H9 (cell line): ENCODE measurements at regions not wholly inside any gene's neighbourhood (a gene's known extent, or its start where the extent isn't known, plus 50 kb on each side); places are given as distances from the start of the nearest gene placed in this dataset.
"Not testable (repeated sequence)": the region's sequence is repeated elsewhere in the genome, so short reads cannot be mapped to it uniquely, and the experiment has no call there.

Experiments used
- DNase-seq: peaks from one replicate; pipeline ENCODE4 v3.0.0-alpha.2; 2017
- H2AFZ ChIP-seq: one replicate; pipeline ENCODE4 v1.6.1; 2013; ENCODE audit warnings: mild to moderate bottlenecking, low read length, control low read depth, moderate library complexity
- H2AK5ac ChIP-seq: 2 replicates; pipeline ENCODE4 v1.6.1; 2013; ENCODE audit warnings: low read length, control low read depth, mixed read lengths; ENCODE audit not compliant: insufficient read length
- H2BK120ac ChIP-seq: one replicate; pipeline ENCODE4 v1.6.1; 2013; ENCODE audit warnings: low read depth, mild to moderate bottlenecking, low read length, control low read depth, inconsistent platforms; ENCODE audit not compliant: poor library complexity, severe bottlenecking
- H2BK12ac ChIP-seq: 2 replicates; pipeline ENCODE4 v1.6.1; 2013; ENCODE audit warnings: low read length, control low read depth, mixed read lengths, low read depth; ENCODE audit not compliant: insufficient read length
- H2BK15ac ChIP-seq: 2 replicates; pipeline ENCODE4 v1.6.1; 2013; ENCODE audit warnings: low read depth, low read length, control low read depth
- H2BK20ac ChIP-seq: one replicate; pipeline ENCODE4 v1.6.1; 2013; ENCODE audit warnings: low read depth, mild to moderate bottlenecking, low read length, control low read depth, inconsistent platforms; ENCODE audit not compliant: poor library complexity, severe bottlenecking
- H2BK5ac ChIP-seq: 2 replicates; pipeline ENCODE4 v1.6.1; 2013; ENCODE audit warnings: low read length, control low read depth, mixed read lengths; ENCODE audit not compliant: insufficient read length
- H3K14ac ChIP-seq: 2 replicates; pipeline ENCODE4 v1.6.1; 2013; ENCODE audit warnings: low read length, control low read depth; ENCODE audit not compliant: insufficient read depth
- H3K18ac ChIP-seq: 2 replicates; pipeline ENCODE4 v1.6.1; 2013; ENCODE audit warnings: low read depth, mild to moderate bottlenecking, mixed read lengths, low read length, control low read depth; ENCODE audit not compliant: insufficient read length
- H3K23ac ChIP-seq: 2 replicates; pipeline ENCODE4 v1.6.1; 2013; ENCODE audit warnings: low read length, control low read depth, mixed read lengths, low read depth; ENCODE audit not compliant: insufficient read length
- H3K23me2 ChIP-seq: 2 replicates; pipeline ENCODE4 v1.6.1; 2013; ENCODE audit warnings: low read depth, mild to moderate bottlenecking, mixed read lengths, low read length, control low read depth; ENCODE audit not compliant: insufficient read length, poor library complexity, severe bottlenecking
- H3K27ac ChIP-seq: 2 replicates; pipeline ENCODE4 v1.5.1; 2013; ENCODE audit warnings: low read length, control low read depth, mixed read lengths, low read depth; ENCODE audit not compliant: insufficient read length
- H3K27me3 ChIP-seq: 2 replicates; pipeline ENCODE4 v1.6.1; 2013; ENCODE audit warnings: low read length, control low read depth, inconsistent platforms; ENCODE audit not compliant: insufficient read depth
- H3K4ac ChIP-seq: 2 replicates; pipeline ENCODE4 v1.6.1; 2013; ENCODE audit warnings: low read depth, mild to moderate bottlenecking, control low read depth, inconsistent platforms, low read length, moderate library complexity
- H3K4me1 ChIP-seq: 2 replicates; pipeline ENCODE4 v1.6.1; 2013; ENCODE audit warnings: low read length, control low read depth, inconsistent platforms; ENCODE audit not compliant: insufficient read depth
- H3K4me2 ChIP-seq: 2 replicates; pipeline ENCODE4 v1.6.1; 2013; ENCODE audit warnings: low read length, control low read depth, mixed read lengths; ENCODE audit not compliant: insufficient read length, insufficient read depth
- H3K56ac ChIP-seq: 2 replicates; pipeline ENCODE4 v1.6.1; 2013; ENCODE audit warnings: low read depth, mild to moderate bottlenecking, mixed read lengths, low read length, control low read depth; ENCODE audit not compliant: insufficient read length
- H3K79me1 ChIP-seq: 2 replicates; pipeline ENCODE4 v1.6.1; 2013; ENCODE audit warnings: low read depth, mild to moderate bottlenecking, moderate library complexity, low read length, control low read depth, inconsistent platforms; ENCODE audit not compliant: insufficient read depth, poor library complexity, severe bottlenecking
- H3K79me2 ChIP-seq: 2 replicates; pipeline ENCODE4 v1.6.1; 2013; ENCODE audit warnings: low read length, control low read depth, inconsistent platforms; ENCODE audit not compliant: insufficient read depth
- H3K9ac ChIP-seq: 2 replicates; pipeline ENCODE4 v1.6.1; 2013; ENCODE audit warnings: low read length, control low read depth, mixed read lengths; ENCODE audit not compliant: insufficient read length; ENCODE audit errors: extremely low read depth
- H3K9me3 ChIP-seq: one replicate; pipeline ENCODE4 v1.6.1; 2013; ENCODE audit warnings: low read depth, low read length, inconsistent platforms; ENCODE audit not compliant: control insufficient read depth
- H3T11ph ChIP-seq: one replicate; pipeline ENCODE4 v1.6.1; 2013; ENCODE audit warnings: mild to moderate bottlenecking, low read length, control low read depth, inconsistent platforms
- H4K20me1 ChIP-seq: one replicate; pipeline ENCODE4 v1.6.1; 2013; ENCODE audit not compliant: control insufficient read depth, insufficient read length, insufficient read depth
- H4K5ac ChIP-seq: 2 replicates; pipeline ENCODE4 v1.6.1; 2013; ENCODE audit warnings: low read depth, mild to moderate bottlenecking, mixed read lengths, low read length, control low read depth; ENCODE audit not compliant: insufficient read length
- H4K8ac ChIP-seq: replicated peaks from 2 replicates; pipeline ENCODE4 v1.6.1; 2013; ENCODE audit warnings: low read length, control low read depth, mixed read lengths, low read depth; ENCODE audit not compliant: insufficient read length
- H4K91ac ChIP-seq: 2 replicates; pipeline ENCODE4 v1.6.1; 2013; ENCODE audit warnings: low read depth, mild to moderate bottlenecking, moderate library complexity, mixed read lengths, low read length, control low read depth; ENCODE audit not compliant: insufficient read length
- H3K27ac Mint-ChIP-seq, 3 experiments: 2 replicates in 2 of 3; 3 replicates in 1 of 3; pipeline ENCODE4 v1.8.0; 2020 to 2021; ENCODE audit warnings: mixed read lengths in 3 of 3, mild to moderate bottlenecking in 1 of 3, moderate library complexity in 1 of 3
- H3K27me3 Mint-ChIP-seq: 2 replicates; pipeline ENCODE4 v1.8.0; 2021; ENCODE audit warnings: low read depth, mild to moderate bottlenecking, moderate library complexity, mixed read lengths
- H3K36me3 Mint-ChIP-seq, 3 experiments: 2 replicates in 2 of 3; 3 replicates in 1 of 3; pipeline ENCODE4 v1.8.0; 2020 to 2021; ENCODE audit warnings: low read depth in 3 of 3, mixed read lengths in 3 of 3; ENCODE audit not compliant: insufficient read depth in 1 of 3
- H3K4me1 Mint-ChIP-seq, 2 experiments: 2 replicates each; pipeline ENCODE4 v1.8.0; 2020; ENCODE audit warnings: mixed read lengths in 2 of 2
- H3K4me3 Mint-ChIP-seq, 2 experiments: 2 replicates in 1 of 2; 3 replicates in 1 of 2; pipeline ENCODE4 v1.8.0; 2020 to 2021; ENCODE audit warnings: mild to moderate bottlenecking in 2 of 2, mixed read lengths in 2 of 2, moderate library complexity in 1 of 2
- H3K9me3 Mint-ChIP-seq, 2 experiments: 2 replicates in 1 of 2; 3 replicates in 1 of 2; pipeline ENCODE4 v1.8.0; 2020; ENCODE audit warnings: mild to moderate bottlenecking in 2 of 2, mixed read lengths in 2 of 2, moderate library complexity in 1 of 2
- WGBS: extraction: QIAGEN DNeasy Blood & Tissue Kit; methylation state at CpG from one replicate; pipeline ENCODE4 v1.1.7; 2013; ENCODE audit warnings: missing lambda C conversion rate, low lambda C conversion rate, mixed read lengths; ENCODE audit not compliant: insufficient read length; ENCODE audit errors: extremely low coverage; 5-methylcytosine and 5-hydroxymethylcytosine counted together

DNA sequence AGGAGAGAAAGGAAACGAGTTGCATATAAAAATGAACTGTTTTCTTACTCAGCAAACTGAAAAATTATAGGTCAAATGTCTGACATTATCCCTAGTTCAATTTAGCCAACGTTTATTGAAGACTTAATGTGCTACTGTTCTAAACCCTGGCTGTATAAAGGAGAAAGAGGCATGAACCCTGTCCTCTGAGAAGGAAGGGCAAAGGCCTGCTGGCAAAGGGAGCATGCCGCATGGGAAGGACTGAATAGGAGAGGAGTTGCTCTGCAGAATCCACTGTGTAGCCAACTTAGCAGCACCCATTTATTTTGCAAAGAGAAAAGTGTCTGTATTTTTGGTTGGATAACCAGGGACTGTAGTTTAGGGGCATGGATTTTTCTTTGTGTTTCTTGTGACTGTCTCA, 132.5 kb downstream of the GOSR1 start:
- not testable (repeated sequence) for H3K4ac ChIP-seq, H3K36me3 Mint-ChIP-seq, H3K27me3 ChIP-seq, H3K4me2 ChIP-seq, H3K4me1 ChIP-seq, H3K9ac ChIP-seq, H4K5ac ChIP-seq, H2BK20ac ChIP-seq, H2AK5ac ChIP-seq, H4K20me1 ChIP-seq, H3K56ac ChIP-seq, DNase-seq, H3K18ac ChIP-seq, H3K9me3 ChIP-seq, H3K27ac Mint-ChIP-seq, H2BK15ac ChIP-seq, H2BK120ac ChIP-seq, H3K79me2 ChIP-seq, H3K79me1 ChIP-seq, H3T11ph ChIP-seq, H3K27me3 Mint-ChIP-seq, H4K8ac ChIP-seq, H2BK5ac ChIP-seq, H3K23ac ChIP-seq, H3K4me3 Mint-ChIP-seq, H3K9me3 Mint-ChIP-seq, H3K14ac ChIP-seq, H2BK12ac ChIP-seq, H3K23me2 ChIP-seq, H4K91ac ChIP-seq, H2AFZ ChIP-seq, H3K27ac ChIP-seq
- WGBS, result no CpG with 5 or more reads among the region's 3 CpGs
- peaks cover 7 to 15% of the 10 kb centered on the region in 2 experiments for H3K4me1 Mint-ChIP-seq
